ENCODE measurements at regions not wholly inside any gene's neighbourhood (a gene's known extent, or its start where the extent isn't known, plus 50 kb on each side); places are given as distances from the start of the nearest gene placed in this dataset.

DNA sequence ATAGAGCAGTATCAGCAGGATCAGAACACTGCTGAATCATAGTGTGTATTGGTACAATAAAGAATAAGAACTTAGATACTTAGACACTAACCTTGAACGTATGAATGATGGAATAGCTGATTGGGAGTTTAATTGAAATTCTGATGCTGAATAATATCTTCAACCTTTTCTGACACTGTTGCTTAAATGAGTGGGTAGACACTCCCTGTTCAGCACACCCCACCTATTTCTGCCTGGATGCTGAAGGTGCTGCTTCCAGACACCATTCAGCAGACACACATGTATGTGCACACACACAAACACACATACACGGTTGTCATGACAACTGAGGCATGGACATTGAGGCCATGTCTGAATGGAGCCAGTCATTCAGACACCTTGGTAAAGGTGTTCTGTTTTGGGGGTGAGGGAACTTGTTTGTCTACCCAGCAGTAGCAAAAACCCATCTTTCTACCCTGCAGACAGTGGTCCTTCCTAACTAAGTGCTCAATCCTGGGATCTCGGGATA is 54.3 kb downstream of the TMEM215 start:
- Mint-ChIP-seq H3K4me3 (no peak overlapping the region), H3K9me3 (no peaks in the 10 kb centered on the region), H3K4me1 (peaks cover 2% of the 10 kb centered on the region), H3K36me3 (ENCODE audit: low read depth) (no peaks in the 10 kb centered on the region), H3K27ac (ENCODE audit: unreplicated experiment) (no peak overlapping the region), H3K27me3 (ENCODE audit: low read depth) (no peaks in the 10 kb centered on the region)
- no peak for DNase-seq (ENCODE audit: low read depth, low spot score)
- TF ChIP-seq CTCF (conservative IDR thresholded peaks at IDR 0.05), result no peak

DNA sequence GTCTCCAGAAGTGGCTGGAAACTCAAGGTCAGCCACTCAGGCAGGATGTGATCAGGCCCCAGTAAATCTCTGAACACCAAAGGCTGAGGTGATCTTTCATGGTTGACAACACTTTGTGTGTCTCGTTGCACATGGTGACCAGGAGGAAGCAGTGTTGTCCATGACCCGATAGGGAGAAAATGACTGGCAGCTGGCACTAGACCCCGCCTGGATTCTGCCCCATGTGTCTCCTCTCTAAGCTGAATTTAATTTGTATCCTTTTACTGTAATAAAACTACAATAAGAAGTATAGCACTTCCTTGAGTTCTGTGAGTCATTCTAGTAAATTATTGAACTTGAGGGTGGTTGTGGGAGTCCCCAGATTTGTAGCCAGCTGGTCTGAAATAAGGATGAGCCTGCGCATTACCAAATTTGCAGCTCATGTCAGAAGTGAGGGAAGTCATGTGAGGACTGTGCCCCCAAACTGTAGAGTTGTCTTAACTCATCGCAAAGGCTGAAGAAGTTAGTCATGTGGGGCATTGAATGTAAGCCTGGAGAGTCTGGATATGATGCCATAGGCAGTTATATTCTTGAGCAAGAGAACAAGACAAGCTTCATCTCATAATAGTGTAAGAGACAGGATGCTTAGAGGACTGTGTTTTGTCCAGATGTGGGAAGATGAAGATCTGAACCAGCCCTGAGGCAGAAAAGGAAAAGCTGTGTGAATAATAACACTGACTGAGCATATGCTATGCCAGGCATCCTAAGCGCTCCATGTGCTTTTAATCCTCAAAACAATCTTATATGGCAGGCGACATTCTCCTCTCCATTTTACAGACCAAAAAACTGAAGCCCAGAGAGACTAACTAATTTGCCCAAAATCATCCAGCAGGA is 55.9 kb downstream of the TMEM215 start:
- Mint-ChIP-seq H3K27ac (ENCODE audit: unreplicated experiment) (no peak overlapping the region), H3K4me3 (no peak overlapping the region), H3K36me3 (ENCODE audit: low read depth) (no peaks in the 10 kb centered on the region), H3K4me1 (peaks cover 10% of the 10 kb centered on the region), H3K9me3 (no peaks in the 10 kb centered on the region), H3K27me3 (ENCODE audit: low read depth) (no peaks in the 10 kb centered on the region)
- no peak for TF ChIP-seq CTCF (conservative IDR thresholded peaks at IDR 0.05)
- DNase-seq (ENCODE audit: low read depth, low spot score), result no peak

GRCh38 chr9:32841314-32841713 is 58.0 kb downstream of the TMEM215 start:
- Mint-ChIP-seq H3K27me3 (ENCODE audit: low read depth) (no peaks in the 10 kb centered on the region), H3K4me3 (no peak overlapping the region)

DNA sequence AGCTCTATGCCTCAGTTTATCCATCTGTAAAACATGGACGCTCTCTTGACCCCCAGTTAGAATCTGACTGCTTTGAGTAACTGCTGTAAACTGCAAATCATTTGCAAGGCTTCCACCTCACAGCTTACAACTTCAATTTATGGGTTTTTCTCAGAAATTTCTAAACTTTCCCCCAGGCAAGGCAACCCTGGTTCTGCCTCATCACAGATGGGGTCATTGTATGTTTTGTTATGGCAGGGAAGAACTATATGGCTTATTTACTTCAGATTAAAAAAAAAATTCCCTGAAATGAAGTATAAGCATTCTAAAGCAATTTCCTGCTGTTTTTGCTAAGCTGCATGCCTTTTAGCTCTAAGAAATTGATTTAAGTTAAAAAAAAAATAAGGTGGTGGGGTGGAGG is 60.0 kb downstream of the TMEM215 start:
- H3K27ac Mint-ChIP-seq (ENCODE audit: unreplicated experiment), result no peak overlapping the region
- H3K9me3 Mint-ChIP-seq, result peaks cover 5% of the 10 kb centered on the region
- DNase-seq (ENCODE audit: low read depth, low spot score), result no peak
- H3K4me3 Mint-ChIP-seq, result no peak overlapping the region
- peaks cover 7% of the 10 kb centered on the region for H3K27me3 Mint-ChIP-seq (ENCODE audit: low read depth)
- H3K36me3 Mint-ChIP-seq (ENCODE audit: low read depth), result no peaks in the 10 kb centered on the region
- TF ChIP-seq CTCF (conservative IDR thresholded peaks at IDR 0.05), result no peak
- peaks cover 12% of the 10 kb centered on the region for H3K4me1 Mint-ChIP-seq

More at GRCh38 chr9:32841314-32841713, 58.0 kb downstream of the TMEM215 start:
- H3K36me3 Mint-ChIP-seq (ENCODE audit: low read depth), result no peaks in the 10 kb centered on the region
- H3K4me1 Mint-ChIP-seq, result peaks cover 12% of the 10 kb centered on the region
- DNase-seq (ENCODE audit: low read depth, low spot score), result no peak
- no peak overlapping the region for H3K27ac Mint-ChIP-seq (ENCODE audit: unreplicated experiment)
- TF ChIP-seq CTCF (conservative IDR thresholded peaks at IDR 0.05), result no peak
- H3K9me3 Mint-ChIP-seq, result peaks cover 4% of the 10 kb centered on the region

DNA sequence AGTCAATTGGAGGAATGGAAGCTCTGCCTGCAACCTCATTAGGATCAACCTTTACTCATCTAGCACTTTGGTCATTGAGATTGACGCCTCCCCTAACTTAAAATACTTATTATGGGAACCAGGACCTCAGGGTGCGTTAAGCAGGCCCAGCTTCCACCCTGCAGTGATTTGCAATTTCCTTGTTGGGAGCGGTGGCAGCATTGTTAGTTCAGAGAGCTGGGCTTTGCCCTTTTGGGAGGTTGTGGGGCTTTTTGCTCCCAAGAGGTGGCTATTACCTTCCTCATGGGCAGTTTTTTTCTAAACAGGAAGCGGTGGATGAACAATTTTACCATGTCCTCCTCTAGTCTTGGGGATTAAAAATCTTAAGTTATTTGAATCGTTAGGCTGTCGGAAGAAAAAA is 60.9 kb downstream of the TMEM215 start:
- Mint-ChIP-seq H3K4me3 (no peak overlapping the region), H3K9me3 (peaks cover 5% of the 10 kb centered on the region), H3K27ac (ENCODE audit: unreplicated experiment) (no peak overlapping the region), H3K36me3 (ENCODE audit: low read depth) (no peaks in the 10 kb centered on the region), H3K4me1 (peaks cover 12% of the 10 kb centered on the region), H3K27me3 (ENCODE audit: low read depth) (peaks cover 17% of the 10 kb centered on the region)
- no peak for DNase-seq (ENCODE audit: low read depth, low spot score)
- TF ChIP-seq CTCF (conservative IDR thresholded peaks at IDR 0.05), result no peak
